NOMO-1 treated with DMSO at 0.1 percent for 48 hours (cell line): ENCODE measurements at regions not wholly inside any gene's neighbourhood (a gene's known extent, or its start where the extent isn't known, plus 50 kb on each side); places are given as distances from the start of the nearest gene placed in this dataset.

Experiments
- DNase-seq: peaks from one replicate; lab custom pipeline; 2025; ENCODE audit not compliant: unreplicated experiment; lab: John Stamatoyannopoulos, UW

GRCh38 chr2:181185948-181186347, 205.5 kb downstream of the UBE2E3 start:
- no peak for DNase-seq

- no peak for DNase-seq
Measured at GRCh38 chr2:181188605-181189004, 208.2 kb downstream of the UBE2E3 start.

- no peak for DNase-seq
Measured at GRCh38 chr2:181189951-181190350, 209.5 kb downstream of the UBE2E3 start.

- DNase-seq: no peak
Measured at GRCh38 chr2:181190711-181191110, 210.3 kb downstream of the UBE2E3 start.

GRCh38 chr2:181193550-181193949, 213.1 kb downstream of the UBE2E3 start:
- DNase-seq: no peak

- no peak for DNase-seq
Measured at GRCh38 chr2:181196401-181196800, 216.0 kb downstream of the UBE2E3 start.

- DNase-seq: no peak
Measured at GRCh38 chr2:181197140-181197760, 216.8 kb downstream of the UBE2E3 start.

- peak; percentile 64 for DNase-seq
Measured at GRCh38 chr2:181198183-181198864, 217.9 kb downstream of the UBE2E3 start.

GRCh38 chr2:181203412-181203811, 223.0 kb downstream of the UBE2E3 start:
- no peak for DNase-seq

- no peak for DNase-seq
Measured at GRCh38 chr2:181203916-181204315, 223.5 kb downstream of the UBE2E3 start.

- DNase-seq: no peak
Measured at GRCh38 chr2:181218401-181218821, 238.0 kb downstream of the UBE2E3 start.

GRCh38 chr2:181223234-181223633, 234.0 kb upstream of the ITGA4 start:
- no peak for DNase-seq

- no peak for DNase-seq
Measured at GRCh38 chr2:181224866-181225265, 232.3 kb upstream of the ITGA4 start.

GRCh38 chr2:181228661-181229060, 228.5 kb upstream of the ITGA4 start:
- no peak for DNase-seq

- no peak for DNase-seq
Measured at GRCh38 chr2:181231151-181231550, 226.0 kb upstream of the ITGA4 start.

- no peak for DNase-seq
Measured at GRCh38 chr2:181231886-181232621, 225.1 kb upstream of the ITGA4 start.

- no peak for DNase-seq
Measured at GRCh38 chr2:181234487-181234891, 222.7 kb upstream of the ITGA4 start.

- DNase-seq: no peak
Measured at GRCh38 chr2:181235011-181235410, 222.2 kb upstream of the ITGA4 start.

GRCh38 chr2:181235683-181236459, 221.3 kb upstream of the ITGA4 start:
- peak; percentile 79 for DNase-seq

GRCh38 chr2:181239201-181239799, 217.9 kb upstream of the ITGA4 start:
- DNase-seq: peak; percentile 35

- DNase-seq: no peak
Measured at GRCh38 chr2:181240844-181241243, 216.3 kb upstream of the ITGA4 start.
